ENCODE measurements at regions not wholly inside any gene's neighbourhood (a gene's known extent, or its start where the extent isn't known, plus 50 kb on each side); places are given as distances from the start of the nearest gene placed in this dataset.

DNA sequence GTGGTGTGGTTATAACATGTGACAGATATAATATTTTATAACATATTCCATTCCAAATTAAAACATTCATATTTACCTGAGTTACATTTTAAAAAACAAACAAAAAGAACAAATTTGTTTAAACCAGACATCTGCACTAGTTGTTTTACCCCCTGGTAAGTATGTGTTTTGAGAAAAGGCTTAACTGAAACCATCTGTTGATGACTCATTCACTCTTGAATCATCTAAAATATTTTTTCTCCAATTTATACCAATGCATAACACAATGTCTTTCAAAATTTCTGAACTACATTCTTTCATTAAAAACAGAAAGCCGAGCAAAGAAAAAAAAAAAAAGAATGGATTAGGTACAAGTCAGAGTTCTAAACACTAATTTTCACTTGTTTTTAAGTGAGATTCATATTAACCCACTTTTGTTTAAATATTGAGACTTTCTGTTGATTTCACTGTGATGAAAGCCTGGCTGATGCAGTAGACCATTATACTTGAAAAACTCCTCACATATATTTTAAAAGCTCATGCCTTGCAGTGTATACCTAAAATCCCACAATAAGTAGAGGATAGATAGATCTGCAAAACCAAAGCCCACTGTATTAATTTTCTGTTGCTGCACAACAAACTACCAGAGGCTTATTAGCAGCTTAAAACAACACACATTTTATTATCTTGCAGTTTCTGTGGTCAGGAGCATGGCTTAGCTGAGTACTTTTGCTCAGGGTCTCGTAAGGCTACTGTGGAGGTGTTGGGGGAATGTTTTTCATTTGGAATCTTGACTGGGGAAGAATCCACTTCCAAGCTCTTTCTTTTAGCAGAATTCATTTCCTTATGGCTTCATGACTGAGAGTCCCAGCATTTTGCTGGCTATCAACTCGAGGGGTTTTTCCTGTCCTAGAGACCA, 221.5 kb downstream of the PCDH18 start:
- peak; percentile 42 for DNase-seq

DNA sequence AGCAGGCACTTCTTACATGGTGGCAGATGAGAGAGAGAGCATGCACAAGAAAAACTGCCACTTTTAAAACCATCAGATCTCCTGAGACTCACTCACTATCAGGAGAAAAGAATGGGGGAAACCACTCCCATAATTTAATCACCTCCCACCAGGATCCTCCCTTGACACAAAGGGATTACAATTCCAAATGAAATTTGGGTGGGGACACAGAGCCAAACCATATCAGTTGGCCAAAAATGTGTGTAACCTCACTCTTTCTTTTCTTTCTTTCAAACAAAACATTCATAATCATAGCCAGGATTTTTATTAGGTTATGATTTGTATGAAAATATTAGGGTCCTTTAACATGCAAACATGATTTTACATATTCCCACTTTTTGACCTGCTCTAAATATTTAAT, 222.1 kb downstream of the PCDH18 start:
- DNase-seq = no peak

DNA sequence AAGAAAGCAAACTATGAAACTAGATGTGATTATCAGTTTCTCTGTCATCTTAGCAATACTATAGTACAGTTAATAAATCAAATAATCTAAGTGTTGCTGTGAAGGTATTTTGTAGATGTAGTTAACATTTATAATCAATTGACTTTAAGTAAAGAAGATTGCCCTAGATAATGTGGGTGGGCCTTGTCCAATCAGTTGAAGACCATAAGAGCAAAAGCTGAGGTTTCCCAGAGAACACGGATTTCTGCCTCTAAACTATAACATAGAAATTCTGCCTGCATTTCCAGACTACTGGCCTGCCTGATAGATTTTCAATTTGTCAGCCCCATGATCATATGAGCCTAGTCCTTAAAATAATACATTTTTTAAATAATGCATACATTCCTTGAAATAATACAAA, 222.9 kb downstream of the PCDH18 start:
- DNase-seq = no peak

DNA sequence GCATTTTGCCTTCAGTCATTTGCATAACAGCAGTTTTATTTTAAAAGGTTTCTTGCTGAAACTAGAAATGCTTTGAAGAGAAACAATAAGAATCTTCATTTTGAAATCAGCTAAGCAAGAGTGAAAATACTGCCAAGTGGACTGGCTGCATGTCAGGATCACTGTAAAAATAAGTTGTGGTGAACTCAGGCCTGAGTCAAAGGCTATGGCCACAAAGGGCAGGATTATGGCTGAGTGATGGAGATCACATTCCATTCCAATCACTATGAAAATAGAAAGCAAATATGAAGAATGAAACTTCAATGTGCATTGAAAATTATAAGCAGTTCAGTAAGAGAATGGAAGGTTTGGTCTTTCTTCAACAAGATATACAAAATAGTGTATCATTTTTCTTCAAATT, 224.5 kb downstream of the PCDH18 start:
- peak; percentile 40 for DNase-seq

DNA sequence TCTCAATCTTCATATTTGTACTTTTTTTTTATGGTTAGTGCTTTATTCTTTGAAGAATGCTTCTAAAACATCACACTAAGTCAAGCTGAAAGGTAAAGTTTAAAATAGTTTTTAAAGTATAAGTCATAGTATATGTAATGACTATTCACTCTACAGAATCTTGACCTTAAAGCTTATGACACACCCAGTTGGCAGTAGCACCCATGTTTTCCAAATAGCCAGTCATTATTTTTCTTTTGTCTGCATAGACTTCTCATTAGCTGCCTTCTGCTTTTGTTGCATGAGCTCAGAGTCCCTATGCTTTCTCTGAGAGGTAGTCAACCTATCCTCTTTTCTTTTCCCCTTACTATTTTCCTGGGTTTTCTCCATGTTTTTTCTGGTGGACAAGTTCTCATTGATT, 231.5 kb downstream of the PCDH18 start:
- DNase-seq = no peak

DNA sequence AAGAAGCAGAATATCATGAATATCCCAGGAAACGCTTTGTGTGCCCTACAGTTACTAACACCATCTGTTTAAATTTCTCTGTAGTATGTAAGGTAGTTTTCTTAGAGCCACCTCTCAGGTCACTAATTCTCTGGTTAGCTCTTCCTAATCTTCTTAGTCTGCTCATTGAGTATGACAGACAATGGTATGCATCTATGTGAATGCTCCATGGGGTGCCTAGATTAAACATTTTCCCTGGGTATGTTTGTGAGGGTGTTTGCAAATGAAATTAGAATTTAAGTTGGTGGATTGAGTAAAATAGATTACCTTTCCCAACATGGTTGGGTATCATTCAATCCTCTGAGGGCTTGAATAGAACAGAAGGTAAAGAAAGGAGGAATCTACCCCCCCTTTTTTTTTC, 233.0 kb downstream of the PCDH18 start:
- DNase-seq = no peak

DNA sequence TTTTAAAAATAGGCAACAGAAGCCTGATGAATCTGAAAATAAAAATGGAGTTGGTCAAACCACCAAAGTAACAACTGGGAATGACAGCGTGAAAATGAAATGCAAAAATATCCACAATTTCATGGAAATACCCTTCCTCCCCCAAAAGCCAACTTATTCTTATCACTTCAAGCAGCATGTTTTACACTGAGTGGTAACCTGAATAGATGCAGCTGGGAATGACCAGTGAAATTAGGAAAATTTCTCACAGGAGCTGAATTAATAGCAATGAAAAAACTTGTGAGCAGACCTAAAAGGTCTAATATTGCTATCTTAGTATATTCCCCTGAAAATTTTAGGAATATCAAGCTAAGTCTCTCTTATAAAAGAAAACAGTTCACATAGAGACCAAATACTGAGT, 239.0 kb downstream of the PCDH18 start:
- no peak for DNase-seq

DNA sequence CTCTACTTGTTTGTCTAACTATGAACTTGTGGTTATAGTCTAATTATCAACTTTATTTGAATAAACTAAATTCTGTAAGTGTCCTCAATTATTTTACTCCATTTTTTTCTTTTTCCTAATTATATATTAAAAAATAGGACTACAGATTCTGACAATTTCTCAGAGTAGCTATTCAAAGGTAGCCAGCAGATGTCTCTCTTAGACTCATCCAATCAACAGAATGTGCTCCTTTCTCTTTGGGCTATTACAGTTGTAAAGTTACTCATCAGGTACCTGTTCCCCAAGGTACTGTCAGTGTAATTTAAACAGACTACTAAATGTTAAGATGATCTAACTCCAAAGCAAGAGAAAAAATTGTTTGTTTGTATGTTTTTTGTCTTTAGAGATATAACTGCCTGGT, 248.6 kb downstream of the PCDH18 start:
- DNase-seq = peak; percentile 8

DNA sequence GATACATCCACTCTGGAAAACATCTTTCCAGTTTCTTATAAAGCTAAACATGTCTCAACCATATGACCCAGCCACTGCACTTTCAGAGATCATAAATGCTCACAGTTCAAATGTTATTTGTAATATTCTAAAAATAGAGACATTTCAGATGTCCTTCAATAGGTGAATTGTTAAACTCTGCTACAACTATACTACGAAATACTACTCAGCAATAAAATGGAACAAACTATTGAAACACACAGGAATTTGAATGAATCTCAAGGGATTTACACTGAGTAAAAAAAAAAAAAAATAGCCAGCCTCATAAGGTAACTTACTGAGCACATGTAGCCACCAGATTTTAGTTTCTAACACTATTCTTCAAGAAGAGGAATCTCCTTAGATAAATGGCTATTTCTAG, 253.9 kb downstream of the PCDH18 start:
- DNase-seq = no peak

DNA sequence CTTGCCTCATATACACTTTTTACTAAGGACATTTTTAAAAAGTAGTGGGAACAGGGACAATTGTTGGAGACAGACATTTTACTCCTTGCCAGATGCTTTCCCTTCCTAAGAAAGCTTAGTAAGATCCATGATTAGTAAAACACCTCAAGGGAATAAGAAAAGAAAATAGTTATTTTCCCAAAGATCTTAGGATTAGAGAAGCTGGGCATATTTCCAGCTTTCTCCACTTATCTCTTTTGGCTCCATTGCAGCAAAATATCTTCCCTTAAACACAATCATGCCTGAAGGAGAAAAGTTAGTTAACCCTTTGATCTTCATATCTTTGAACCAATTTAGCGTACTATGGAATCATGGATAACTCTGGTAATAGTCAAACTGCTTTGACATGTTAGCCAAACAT, 257.9 kb downstream of the PCDH18 start:
- no peak for DNase-seq

DNA sequence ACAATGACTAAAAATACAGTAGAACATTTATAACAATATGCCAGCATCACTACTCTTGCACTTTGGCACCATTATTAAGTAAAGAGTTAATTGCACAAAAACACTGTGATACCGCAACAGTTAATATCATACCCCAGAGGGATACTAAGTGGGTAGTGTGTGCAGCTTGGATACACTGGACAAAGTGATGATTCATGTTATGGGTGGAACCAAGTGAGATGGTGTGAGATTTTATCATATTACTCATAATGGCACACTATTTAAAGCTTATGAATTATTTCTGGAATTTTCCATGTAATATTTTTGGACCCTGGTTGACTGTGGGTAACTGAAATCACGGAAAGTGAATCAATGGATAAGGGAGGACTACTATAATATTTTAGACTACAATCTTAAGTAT, 265.3 kb downstream of the PCDH18 start:
- no peak for DNase-seq

DNA sequence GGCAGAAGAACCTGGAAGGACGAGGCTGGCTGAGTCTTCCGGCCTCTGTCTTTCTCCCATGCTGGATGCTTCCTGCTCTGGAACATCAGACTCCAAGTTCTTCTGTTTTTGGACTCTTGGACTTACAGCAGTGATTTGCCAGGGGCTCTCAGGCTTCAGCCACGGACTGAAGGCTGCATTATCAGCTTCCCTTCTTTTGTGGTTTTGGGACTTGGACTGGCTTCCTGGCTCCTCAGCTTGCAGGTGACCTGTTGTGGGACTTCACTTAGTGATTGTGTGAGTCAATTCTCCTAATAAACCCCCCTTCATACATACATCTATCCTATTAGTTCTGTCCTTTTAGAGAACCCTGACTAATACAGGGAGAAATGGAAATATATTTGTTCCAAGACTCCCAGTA, 265.8 kb downstream of the PCDH18 start:
- DNase-seq = no peak

DNA sequence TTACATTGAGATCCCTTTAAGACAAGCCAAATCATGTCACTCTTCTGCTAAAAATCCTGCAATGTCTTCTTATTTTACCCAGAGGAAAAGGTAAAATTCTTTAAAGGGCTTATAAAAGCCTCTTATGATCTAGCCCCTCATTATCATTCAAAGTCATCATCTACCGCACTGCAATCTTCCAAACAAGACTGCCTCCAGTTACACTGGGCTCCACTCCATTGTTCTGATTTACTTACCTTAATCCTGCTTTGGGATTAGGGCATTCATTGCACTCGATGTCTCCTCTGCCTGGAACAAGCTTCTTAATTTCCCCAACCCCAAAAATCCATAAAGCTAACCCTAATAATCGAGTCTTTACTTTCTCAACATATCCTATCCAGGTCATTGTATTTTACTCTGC, 269.1 kb downstream of the PCDH18 start:
- no peak for DNase-seq

DNA sequence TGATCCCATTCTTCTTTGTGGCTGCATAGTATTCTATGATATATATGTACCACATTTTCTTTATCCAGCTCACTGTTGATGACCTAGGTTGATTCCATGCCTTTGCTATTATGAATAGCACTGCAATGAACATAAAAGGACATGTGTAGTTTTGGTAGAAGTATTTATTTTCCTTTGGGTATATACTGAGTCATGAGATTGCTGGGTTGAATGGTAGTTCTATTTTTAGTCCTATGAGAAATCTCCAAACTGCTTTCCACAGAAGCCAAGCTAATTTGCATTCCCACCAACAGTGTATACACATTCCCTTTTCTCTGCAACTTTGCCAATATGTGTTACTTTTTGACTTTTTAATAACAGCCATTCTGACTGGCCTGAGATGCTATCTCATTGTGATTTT, 278.3 kb downstream of the PCDH18 start:
- no peak for DNase-seq

DNA sequence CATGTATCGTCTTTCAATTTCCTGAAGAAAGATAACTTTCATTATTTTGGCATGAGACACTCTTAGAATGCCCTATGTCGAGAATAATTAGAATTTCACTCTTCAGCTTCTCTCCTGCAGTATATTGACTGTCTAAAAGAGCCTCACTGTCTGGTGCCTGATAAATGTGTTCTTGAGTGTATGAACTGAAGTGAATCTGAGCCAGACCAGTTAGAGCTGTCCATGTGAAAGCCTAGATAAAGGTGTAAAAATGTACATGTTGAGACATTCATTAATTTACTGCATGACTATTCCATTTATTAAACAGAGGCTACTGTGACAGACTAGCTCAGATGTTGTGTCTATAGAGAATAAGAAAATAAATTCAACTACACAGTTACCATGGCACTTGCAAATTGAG, 283.2 kb downstream of the PCDH18 start:
- DNase-seq = no peak

DNA sequence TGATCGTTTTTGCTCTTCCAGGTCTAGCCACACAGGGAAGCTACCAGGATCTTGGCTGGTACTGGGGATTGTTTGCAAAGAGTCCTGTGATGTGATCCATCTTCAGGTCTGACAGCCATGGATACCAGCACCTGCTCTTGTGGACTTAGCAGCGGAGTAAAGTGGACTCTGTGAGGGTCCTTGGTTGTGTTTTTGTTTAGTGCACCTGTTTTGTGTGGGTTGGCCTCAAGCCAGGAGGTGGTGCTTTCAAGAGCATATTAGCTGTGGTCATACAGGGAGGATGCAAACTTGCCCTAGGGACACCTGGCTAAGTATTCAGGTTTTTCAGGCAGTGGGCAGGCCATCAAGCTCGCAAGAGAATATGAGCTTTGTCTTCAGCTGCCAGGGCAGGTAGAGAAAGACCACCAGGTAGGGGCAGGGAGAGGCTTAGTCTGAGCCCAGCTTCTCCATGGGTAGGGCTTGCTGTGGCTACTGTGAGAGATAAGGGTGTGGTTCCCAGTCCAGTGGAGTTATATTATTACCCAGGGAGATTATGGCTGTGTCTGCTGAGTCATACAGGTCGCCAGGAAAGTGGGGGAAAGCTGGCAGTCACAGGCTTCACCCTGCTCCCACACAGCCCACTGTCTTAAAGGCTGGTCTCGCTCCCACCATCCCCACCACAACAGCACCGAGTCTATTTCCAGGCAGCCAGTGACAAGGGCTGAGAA, 293.7 kb downstream of the PCDH18 start:
- no peak for DNase-seq

DNA sequence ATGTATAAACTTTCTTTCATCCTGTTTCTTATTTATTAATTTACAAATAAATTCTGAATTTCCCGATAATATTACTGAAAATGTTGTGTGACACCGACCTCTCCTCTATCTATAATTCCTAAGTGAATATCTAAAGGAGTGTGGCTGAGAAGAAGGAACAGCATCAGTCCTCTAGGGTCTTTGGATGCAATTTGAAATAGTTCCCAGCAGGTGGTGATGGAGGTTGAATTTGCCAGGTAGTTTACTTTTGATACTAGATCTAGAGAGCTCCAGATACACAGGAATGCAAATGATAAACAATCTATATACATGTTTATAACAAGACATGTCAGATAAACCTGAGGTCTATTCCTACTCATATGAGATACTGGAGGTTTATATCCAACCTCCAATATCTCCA, 305.4 kb downstream of the PCDH18 start:
- DNase-seq = no peak

DNA sequence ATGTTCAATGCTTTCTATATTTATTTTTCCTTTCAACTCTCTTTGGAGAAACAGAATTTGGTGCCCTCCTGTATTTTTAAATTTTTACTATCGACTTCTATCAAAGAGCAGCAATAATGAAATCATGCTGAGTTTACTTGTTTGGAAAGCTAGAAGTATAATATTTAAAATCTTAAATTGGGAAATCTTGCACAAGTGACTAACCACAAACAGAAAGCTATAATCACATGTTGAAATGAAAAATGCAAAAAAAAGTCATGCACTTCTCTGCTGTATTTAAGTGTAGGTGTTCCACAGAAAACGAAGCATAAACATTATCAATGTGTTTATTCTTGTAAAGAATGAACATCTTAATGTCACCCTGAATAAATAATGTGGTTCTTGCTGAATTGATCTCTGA, 306.1 kb downstream of the PCDH18 start:
- DNase-seq = no peak

DNA sequence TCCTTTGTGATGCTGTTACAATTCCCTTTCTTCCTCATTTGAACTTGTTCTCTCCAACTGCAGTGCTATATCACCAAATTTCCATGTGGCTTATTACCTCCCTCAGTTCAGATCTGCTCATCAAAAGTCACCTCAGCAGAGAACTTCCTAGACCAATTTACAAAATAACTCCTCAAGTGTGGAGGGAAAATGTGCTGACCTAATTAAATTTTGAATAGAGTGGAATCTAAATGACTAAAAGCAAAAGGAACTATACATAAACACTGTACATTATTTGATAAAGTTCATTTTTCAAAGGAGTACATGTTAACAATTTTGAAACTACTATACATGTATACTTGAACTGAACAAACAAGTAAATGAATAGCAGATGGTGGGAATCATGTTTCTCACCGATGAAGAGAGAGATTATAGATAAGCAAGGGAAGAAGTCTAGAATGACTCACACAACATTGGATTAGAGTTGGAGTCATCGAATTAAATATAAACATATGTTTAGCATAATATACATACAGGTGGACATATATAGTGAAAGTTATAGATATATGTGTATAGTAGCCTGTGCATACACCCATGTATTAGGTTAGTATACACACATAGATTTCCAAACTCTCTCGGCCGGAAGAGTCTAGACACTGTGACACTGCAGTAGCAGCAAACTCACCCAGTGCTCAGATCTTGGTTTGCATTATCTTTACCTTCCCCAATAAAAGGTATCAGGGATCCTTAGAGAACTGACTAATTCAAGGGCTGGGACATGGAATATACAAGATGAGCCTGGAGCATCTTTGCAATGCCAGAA, 318.7 kb downstream of the PCDH18 start:
- DNase-seq = no peak

DNA sequence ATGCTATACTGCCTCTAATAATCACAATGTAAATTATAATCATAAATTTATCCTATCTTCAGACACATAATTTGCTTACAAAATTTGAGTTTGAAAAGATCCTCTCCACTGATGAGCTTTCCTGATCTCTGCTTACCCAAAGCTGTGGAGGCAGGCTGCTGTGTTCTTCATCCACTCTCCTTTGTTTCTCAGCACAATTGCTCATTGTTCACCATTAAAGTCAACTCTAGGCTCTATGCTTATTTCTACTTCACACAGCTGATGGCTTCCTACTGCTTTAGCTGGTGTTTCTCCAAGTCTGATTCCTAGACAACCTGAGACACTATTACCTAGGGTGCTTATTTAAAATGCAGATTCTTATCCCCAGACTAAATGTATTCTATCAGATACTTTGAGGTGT, 319.7 kb downstream of the PCDH18 start:
- no peak for DNase-seq

DNA sequence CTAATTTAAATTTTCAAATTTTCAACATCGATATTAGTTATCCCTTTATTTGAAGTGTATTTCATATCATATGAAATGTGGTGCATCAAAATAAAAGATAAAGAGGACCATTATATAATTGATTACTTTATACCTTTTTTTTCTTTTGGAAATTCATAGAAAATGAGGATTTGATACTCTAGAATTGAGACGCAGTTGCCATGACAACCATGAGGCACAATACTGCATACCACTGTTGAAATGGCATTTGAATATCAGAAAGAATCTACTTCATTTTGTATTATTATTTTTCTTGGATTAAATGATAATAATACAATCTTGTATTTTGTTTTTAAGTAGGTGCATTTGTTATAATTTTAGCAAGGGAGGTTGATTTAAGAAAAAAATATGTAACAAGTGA, 323.1 kb downstream of the PCDH18 start:
- no peak for DNase-seq

DNA sequence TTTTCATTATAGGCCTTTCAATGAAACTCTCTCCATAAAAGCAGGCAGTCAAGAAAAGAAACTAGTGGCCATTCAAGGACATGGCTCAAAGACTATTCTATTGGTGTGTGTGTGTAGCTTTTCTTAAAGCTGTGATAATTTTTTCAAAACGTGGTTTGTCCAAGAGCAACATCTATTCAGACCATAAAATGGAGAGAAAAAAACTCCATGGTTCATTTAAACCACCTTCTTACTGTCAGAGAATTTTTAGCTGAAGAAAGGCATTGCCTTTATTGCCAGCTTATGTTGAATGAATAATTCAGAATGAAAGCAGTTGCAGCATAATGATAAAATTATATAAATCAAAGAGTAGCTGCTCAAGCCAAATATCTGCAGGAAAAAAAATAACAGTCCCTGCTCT, 325.5 kb downstream of the PCDH18 start:
- peak; percentile 26 for DNase-seq

DNA sequence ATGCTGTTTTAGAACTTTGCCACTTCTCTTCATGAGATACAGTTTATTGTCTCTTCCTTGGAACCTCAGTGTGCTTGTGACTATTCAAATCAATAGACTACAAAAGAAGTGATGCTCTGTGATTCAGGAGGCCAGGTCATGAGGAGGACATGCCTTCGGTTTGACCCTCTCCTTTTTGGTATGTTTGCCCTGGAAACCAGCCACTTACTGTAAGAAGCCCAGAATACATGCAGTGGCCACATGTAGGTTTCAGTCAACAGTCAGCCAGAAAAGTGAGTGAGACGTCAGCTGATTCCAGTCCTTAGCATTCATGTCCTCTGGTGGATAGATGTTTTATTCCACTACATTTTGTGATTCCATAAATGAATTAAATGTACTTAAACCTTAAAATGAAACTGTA, 328.7 kb downstream of the PCDH18 start:
- no peak for DNase-seq
